Neuronal stem cell (in vitro differentiated cells): ENCODE measurements at regions not wholly inside any gene's neighbourhood (a gene's known extent, or its start where the extent isn't known, plus 50 kb on each side); places are given as distances from the start of the nearest gene placed in this dataset.

ENCODE experiments used
- DNase-seq: peaks from one replicate; pipeline ENCODE4 v3.0.0-alpha.2; 2013; ENCODE audit warnings: low spot score
- H2AFZ ChIP-seq: one replicate; pipeline ENCODE4 v1.6.1; 2013; ENCODE audit warnings: mild to moderate bottlenecking, low read length, inconsistent platforms
- H2AK5ac ChIP-seq: 2 replicates; pipeline ENCODE4 v1.6.1; 2013; ENCODE audit warnings: low read depth, mild to moderate bottlenecking, inconsistent platforms, low read length, moderate library complexity, mixed read lengths
- H2BK120ac ChIP-seq: 2 replicates; pipeline ENCODE4 v1.6.1; 2013; ENCODE audit warnings: low read depth, mild to moderate bottlenecking, inconsistent platforms, low read length, moderate library complexity, mixed read lengths
- H2BK12ac ChIP-seq: one replicate; pipeline ENCODE4 v1.6.1; 2013; ENCODE audit warnings: low read length, inconsistent platforms
- H2BK15ac ChIP-seq: 2 replicates; pipeline ENCODE4 v1.6.1; 2013; ENCODE audit warnings: mild to moderate bottlenecking, low read length, inconsistent platforms, mixed read lengths
- H2BK5ac ChIP-seq: one replicate; pipeline ENCODE4 v1.6.1; 2013; ENCODE audit warnings: inconsistent platforms, mild to moderate bottlenecking, low read length, moderate library complexity
- H3K14ac ChIP-seq: one replicate; pipeline ENCODE4 v1.6.1; 2013; ENCODE audit warnings: low read length, inconsistent platforms
- H3K18ac ChIP-seq: 2 replicates; pipeline ENCODE4 v1.6.1; 2013; ENCODE audit warnings: low read length, inconsistent platforms
- H3K23ac ChIP-seq: 2 replicates; pipeline ENCODE4 v1.6.1; 2013; ENCODE audit warnings: low read depth, mild to moderate bottlenecking, mixed read lengths, low read length, inconsistent platforms; ENCODE audit not compliant: poor library complexity
- H3K27ac ChIP-seq: replicated peaks from 3 replicates; pipeline ENCODE4 v1.5.1; 2013; ENCODE audit warnings: low read length, inconsistent platforms
- H3K27me3 ChIP-seq, 3 experiments: 2 replicates each; pipeline ENCODE4 v1.6.1; 2013; ENCODE audit warnings: low read length in 3 of 3, mild to moderate bottlenecking in 2 of 3, inconsistent platforms in 1 of 3, low read depth in 1 of 3, mixed read lengths in 1 of 3, moderate library complexity in 1 of 3; ENCODE audit not compliant: control insufficient read depth in 3 of 3, insufficient read depth in 3 of 3
- H3K36me3 ChIP-seq, 2 donors: replicated peaks in 1 of 2; 2 replicates each; pipeline ENCODE4 v1.6.1; 2013; ENCODE audit warnings: low read length in 2 of 2; ENCODE audit not compliant: control insufficient read depth in 2 of 2, insufficient read depth in 2 of 2
- H3K4ac ChIP-seq: 2 replicates; pipeline ENCODE4 v1.6.1; 2013; ENCODE audit warnings: inconsistent platforms, mild to moderate bottlenecking, low read length, moderate library complexity
- H3K4me1 ChIP-seq, 2 donors: 1 replicate in 1 of 2; 2 replicates in 1 of 2; pipeline ENCODE4 v1.6.1; 2013; ENCODE audit warnings: low read length in 2 of 2, low read depth in 1 of 2; ENCODE audit not compliant: control insufficient read depth in 2 of 2, insufficient read depth in 1 of 2
- H3K4me2 ChIP-seq: one replicate; pipeline ENCODE4 v1.6.1; 2013; ENCODE audit warnings: mild to moderate bottlenecking, low read length, inconsistent platforms; ENCODE audit not compliant: insufficient read depth, poor library complexity, severe bottlenecking
- H3K4me3 ChIP-seq, 2 donors: 2 replicates each; pipeline ENCODE4 v1.5.1; 2013; ENCODE audit warnings: low read length in 2 of 2, mild to moderate bottlenecking in 2 of 2, inconsistent platforms in 1 of 2, moderate library complexity in 1 of 2
- H3K79me1 ChIP-seq: one replicate; pipeline ENCODE4 v1.6.1; 2013; ENCODE audit warnings: low read depth, mild to moderate bottlenecking, inconsistent platforms, low read length, moderate library complexity
- H3K9ac ChIP-seq: one replicate; pipeline ENCODE4 v1.6.1; 2013; ENCODE audit warnings: mild to moderate bottlenecking, low read depth, low read length, inconsistent platforms; ENCODE audit not compliant: poor library complexity
- H3K9me3 ChIP-seq, 2 donors: replicated peaks in 1 of 2; 2 replicates each; pipeline versions ENCODE3 to v1.6.1; 2013; ENCODE audit warnings: low read length in 2 of 2, mild to moderate bottlenecking in 2 of 2, inconsistent platforms in 1 of 2, low read depth in 1 of 2, mixed read lengths in 1 of 2, moderate library complexity in 1 of 2; ENCODE audit not compliant: control insufficient read depth in 2 of 2, insufficient read depth in 1 of 2
- H4K8ac ChIP-seq: one replicate; pipeline ENCODE4 v1.6.1; 2013; ENCODE audit warnings: low read depth, mild to moderate bottlenecking, inconsistent platforms, low read length, moderate library complexity
- H4K91ac ChIP-seq: one replicate; pipeline ENCODE4 v1.6.1; 2013; ENCODE audit warnings: low read length, low read depth, mild to moderate bottlenecking, inconsistent platforms; ENCODE audit not compliant: poor library complexity
- WGBS, 2 donors: extraction: QIAGEN DNeasy Blood & Tissue Kit; methylation state at CpG; one replicate each; pipeline ENCODE4 v1.1.7; 2013; ENCODE audit warnings: missing lambda C conversion rate in 2 of 2, mixed read lengths in 1 of 2; ENCODE audit not compliant: insufficient read length in 2 of 2, insufficient replicate concordance in 1 of 2; ENCODE audit errors: extremely low coverage in 2 of 2; 5-methylcytosine and 5-hydroxymethylcytosine counted together

DNA sequence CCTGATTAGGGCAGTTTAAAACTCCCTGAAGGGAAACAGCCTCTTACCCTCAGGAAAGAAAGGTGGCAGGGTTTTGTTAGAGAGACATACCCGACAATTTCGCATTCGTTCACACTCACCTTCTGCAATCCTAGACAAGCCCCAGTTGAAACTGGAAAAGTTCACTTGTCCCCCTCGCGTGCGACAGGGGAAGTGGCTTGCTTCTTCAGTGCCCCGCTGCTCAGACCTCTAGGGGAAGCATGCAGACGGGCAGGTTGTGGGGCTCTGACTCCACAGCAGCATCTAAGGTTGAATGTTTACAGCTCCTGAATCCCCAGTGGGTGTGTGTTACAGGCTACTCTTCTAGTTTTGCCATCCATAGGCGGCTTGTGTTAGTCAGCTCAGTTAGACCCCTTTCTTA, 575.7 kb upstream of the ACO1 start:
- H4K91ac ChIP-seq: no peak overlapping the region
- H3K18ac ChIP-seq: peak overlapping the region; percentile 64
- no peak for DNase-seq
- H3K9me3 ChIP-seq: no peaks in the 10 kb centered on the region
- H2BK5ac ChIP-seq: no peak overlapping the region
- no peak overlapping the region for H2AFZ ChIP-seq
- H3K27ac ChIP-seq: no peak overlapping the region
- H2BK120ac ChIP-seq: no peak overlapping the region
- H3K9ac ChIP-seq: no peak overlapping the region
- no peak overlapping the region for H2BK15ac ChIP-seq
- H4K8ac ChIP-seq: no peak overlapping the region
- no peak overlapping the region for H3K23ac ChIP-seq
- H2BK12ac ChIP-seq: no peak overlapping the region
- no peak overlapping the region for H3K14ac ChIP-seq
- no peaks in the 10 kb centered on the region for H3K36me3 ChIP-seq
- WGBS, 2 donors: no CpG with 5 or more reads among the region's 9 CpGs
- H2AK5ac ChIP-seq: no peak overlapping the region
- H3K4me1 ChIP-seq: no peaks in the 10 kb centered on the region
- no peak overlapping the region for H3K4me3 ChIP-seq
- H3K27me3 ChIP-seq: no peaks in the 10 kb centered on the region
- no peaks in the 10 kb centered on the region for H3K79me1 ChIP-seq
- H3K4ac ChIP-seq: no peak overlapping the region
- no peak overlapping the region for H3K4me2 ChIP-seq

DNA sequence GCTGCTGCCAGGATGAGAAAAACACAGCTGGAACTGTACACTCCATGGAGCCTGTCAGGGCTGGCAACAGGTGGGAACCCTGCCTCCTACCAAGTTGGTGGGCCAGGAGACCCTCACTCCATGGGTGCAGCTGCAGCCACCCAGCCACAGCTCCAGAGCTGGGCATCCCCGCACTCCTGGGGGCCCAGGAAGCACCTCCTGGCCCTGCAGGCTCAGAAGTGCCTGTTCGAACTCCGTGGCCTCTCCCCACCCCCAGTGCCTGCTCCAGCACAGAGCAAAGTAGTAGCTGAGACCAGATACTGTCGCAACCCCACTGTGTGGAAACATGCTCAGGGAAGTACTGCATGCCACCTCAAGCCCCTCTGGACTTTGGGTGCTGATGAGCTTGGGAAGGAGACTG, 564.0 kb upstream of the ACO1 start:
- no peak overlapping the region for H3K14ac ChIP-seq
- H3K4me3 ChIP-seq: peak overlapping the region in 1 of 2 donors; percentile 16
- H2BK120ac ChIP-seq: no peak overlapping the region
- no peak overlapping the region for H3K4me2 ChIP-seq
- H3K9ac ChIP-seq: no peak overlapping the region
- H2AFZ ChIP-seq: no peak overlapping the region
- no peaks in the 10 kb centered on the region for H3K36me3 ChIP-seq
- no CpG with 5 or more reads among the region's 4 CpGs for WGBS, 2 donors
- no peaks in the 10 kb centered on the region for H3K27me3 ChIP-seq
- H3K79me1 ChIP-seq: no peaks in the 10 kb centered on the region
- no peak for DNase-seq
- no peak overlapping the region for H4K8ac ChIP-seq
- no peak overlapping the region for H2AK5ac ChIP-seq
- H3K18ac ChIP-seq: peak overlapping the region; percentile 33
- H3K23ac ChIP-seq: no peak overlapping the region
- H2BK12ac ChIP-seq: no peak overlapping the region
- no peaks in the 10 kb centered on the region for H3K4me1 ChIP-seq
- H3K9me3 ChIP-seq: peaks cover 0 to 5% of the 10 kb centered on the region in 2 donors
- no peak overlapping the region for H3K27ac ChIP-seq
- peak overlapping the region; percentile 82 for H4K91ac ChIP-seq
- H2BK15ac ChIP-seq: no peak overlapping the region
- H2BK5ac ChIP-seq: no peak overlapping the region
- no peak overlapping the region for H3K4ac ChIP-seq

DNA sequence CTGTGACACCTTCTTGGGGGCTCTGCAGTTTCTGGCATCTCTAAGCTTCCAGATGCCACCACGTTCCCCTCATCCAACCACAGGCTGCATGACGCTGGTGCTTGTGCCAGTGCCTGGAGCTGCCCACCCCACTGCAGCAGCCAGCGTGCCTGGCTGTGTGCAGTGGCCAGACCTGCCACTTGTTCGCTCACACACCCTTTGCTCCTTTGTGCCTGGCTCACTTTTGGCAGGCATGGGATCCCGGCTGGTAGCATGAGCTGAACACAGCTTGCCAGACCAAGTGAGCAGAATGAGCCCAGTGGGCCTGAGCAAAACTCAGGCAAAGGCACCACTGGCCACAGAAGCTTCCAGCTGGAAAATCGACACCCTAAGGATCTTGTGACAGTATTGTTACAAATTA, 562.9 kb upstream of the ACO1 start:
- no peak overlapping the region for H2BK5ac ChIP-seq
- peaks cover 0 to 5% of the 10 kb centered on the region in 2 donors for H3K9me3 ChIP-seq
- H3K27me3 ChIP-seq: no peaks in the 10 kb centered on the region
- H3K79me1 ChIP-seq: no peaks in the 10 kb centered on the region
- no peak overlapping the region for H2BK12ac ChIP-seq
- H2BK15ac ChIP-seq: no peak overlapping the region
- no peak overlapping the region for H2AFZ ChIP-seq
- no peaks in the 10 kb centered on the region for H3K36me3 ChIP-seq
- no CpG with 5 or more reads among the region's 6 CpGs for WGBS, 2 donors
- H3K4ac ChIP-seq: no peak overlapping the region
- H2AK5ac ChIP-seq: no peak overlapping the region
- no peak overlapping the region for H4K8ac ChIP-seq
- no peak overlapping the region for H3K4me3 ChIP-seq
- H4K91ac ChIP-seq: no peak overlapping the region
- no peak overlapping the region for H3K18ac ChIP-seq
- H3K23ac ChIP-seq: no peak overlapping the region
- H3K9ac ChIP-seq: no peak overlapping the region
- no peak overlapping the region for H2BK120ac ChIP-seq
- no peak overlapping the region for H3K4me2 ChIP-seq
- H3K14ac ChIP-seq: no peak overlapping the region
- no peaks in the 10 kb centered on the region for H3K4me1 ChIP-seq
- H3K27ac ChIP-seq: no peak overlapping the region
- DNase-seq: no peak

DNA sequence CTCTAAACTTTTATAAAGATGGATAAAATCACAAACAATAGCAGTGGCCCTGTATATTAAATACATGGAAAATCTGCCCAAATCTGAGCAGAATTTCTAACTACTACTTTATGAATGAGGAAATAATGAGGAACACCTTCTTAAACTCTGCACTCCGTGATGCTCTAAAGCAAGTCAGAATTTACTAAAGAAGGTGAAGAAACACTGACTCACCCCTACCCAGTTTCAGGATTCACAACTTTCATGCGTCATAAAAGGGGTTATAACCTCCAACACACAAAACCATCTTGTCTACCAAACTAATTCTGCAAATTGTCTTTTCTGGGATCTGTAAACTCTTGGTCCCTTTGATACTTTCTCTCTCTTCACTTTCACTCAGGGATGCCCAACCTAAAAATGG, 561.1 kb upstream of the ACO1 start:
- Histone ChIP-seq H2AK5ac (no peak overlapping the region), H3K27me3 (no peaks in the 10 kb centered on the region), H2BK120ac (no peak overlapping the region), H2AFZ (no peak overlapping the region), H3K4ac (no peak overlapping the region), H3K4me2 (no peak overlapping the region), H3K4me1 (no peaks in the 10 kb centered on the region), H4K91ac (no peak overlapping the region), H3K14ac (no peak overlapping the region), H2BK15ac (no peak overlapping the region), H3K36me3 (no peaks in the 10 kb centered on the region), H3K18ac (no peak overlapping the region), H3K9ac (no peak overlapping the region), H3K79me1 (no peaks in the 10 kb centered on the region), H4K8ac (no peak overlapping the region), H3K9me3 (peaks cover 0 to 5% of the 10 kb centered on the region in 2 donors), H3K4me3 (no peak overlapping the region), H3K23ac (no peak overlapping the region), H2BK5ac (no peak overlapping the region), H3K27ac (no peak overlapping the region), H2BK12ac (no peak overlapping the region)
- DNase-seq: no peak
- WGBS, 2 donors: no CpG with 5 or more reads among the region's 2 CpGs
